CD4-positive, alpha-beta memory T cell (primary cell): ENCODE measurements at regions not wholly inside any gene's neighbourhood (a gene's known extent, or its start where the extent isn't known, plus 50 kb on each side); places are given as distances from the start of the nearest gene placed in this dataset.

ENCODE experiments used
- CTCF ChIA-PET: fragments of 350-600 bp; sonication (Branson Sonifier 250); formaldehyde crosslinking; loops from one replicate; lab custom pipeline; 2021; ENCODE audit warnings: inconsistent platforms; ENCODE audit not compliant: partially characterized antibody; lab: Charles Lee
- POLR2A ChIA-PET: fragments of 350-600 bp; sonication (Branson Sonifier 250); formaldehyde crosslinking; loops from one replicate; lab custom pipeline; 2021; ENCODE audit not compliant: partially characterized antibody; lab: Charles Lee
- DNase-seq, 5 donors: peaks; one replicate each; pipeline versions ENCODE4 v3.0.0 to v3.0.0-alpha.2; 2020 to 2022; ENCODE audit warnings: mixed read lengths in 1 of 5
- H3K27ac ChIP-seq: one replicate; pipeline ENCODE4 v1.7.0; 2013; ENCODE audit warnings: low read depth, low read length
- H3K27me3 ChIP-seq: 2 replicates; pipeline ENCODE4 v1.7.0; 2013; ENCODE audit warnings: mild to moderate bottlenecking, low read length, moderate library complexity; ENCODE audit not compliant: insufficient read depth
- H3K36me3 ChIP-seq: 2 replicates; pipeline ENCODE4 v1.7.0; 2013; ENCODE audit warnings: mild to moderate bottlenecking, low read length, moderate library complexity; ENCODE audit not compliant: insufficient read depth
- H3K4me1 ChIP-seq: 2 replicates; pipeline ENCODE4 v1.7.0; 2013; ENCODE audit warnings: mild to moderate bottlenecking, low read length, moderate library complexity; ENCODE audit not compliant: insufficient read depth
- H3K4me3 ChIP-seq, 2 donors: one replicate each; pipeline ENCODE4 v1.7.0; 2013; ENCODE audit warnings: low read length in 2 of 2, mild to moderate bottlenecking in 1 of 2
- H3K9me3 ChIP-seq, 2 donors: one replicate each; pipeline ENCODE4 v1.7.0; 2013; ENCODE audit warnings: low read length in 2 of 2, control low read depth in 1 of 2; ENCODE audit not compliant: control insufficient read depth in 1 of 2
- H3K27ac Mint-ChIP-seq, 7 donors: one replicate each; pipeline ENCODE4 v1.8.0; 2020 to 2021; ENCODE audit warnings: mixed read lengths in 7 of 7, mild to moderate bottlenecking in 6 of 7, inconsistent platforms in 3 of 7, moderate library complexity in 3 of 7
- H3K27me3 Mint-ChIP-seq, 2 donors: one replicate each; pipeline ENCODE4 v1.8.0; 2020 to 2021; ENCODE audit warnings: mixed read lengths in 2 of 2
- H3K36me3 Mint-ChIP-seq, 2 donors: one replicate each; pipeline ENCODE4 v1.8.0; 2020 to 2021; ENCODE audit warnings: mixed read lengths in 2 of 2, inconsistent platforms in 1 of 2, mild to moderate bottlenecking in 1 of 2
- H3K4me1 Mint-ChIP-seq, 4 donors: one replicate each; pipeline ENCODE4 v1.8.0; 2020 to 2021; ENCODE audit warnings: mixed read lengths in 4 of 4, mild to moderate bottlenecking in 1 of 4
- H3K4me3 Mint-ChIP-seq, 8 donors: one replicate each; pipeline ENCODE4 v1.8.0; 2020 to 2021; ENCODE audit warnings: mixed read lengths in 8 of 8, mild to moderate bottlenecking in 7 of 8, moderate library complexity in 6 of 8, inconsistent platforms in 3 of 8
- H3K9me3 Mint-ChIP-seq, 8 donors: one replicate each; pipeline ENCODE4 v1.8.0; 2020 to 2021; ENCODE audit warnings: mixed read lengths in 8 of 8, mild to moderate bottlenecking in 5 of 8, inconsistent platforms in 3 of 8, moderate library complexity in 1 of 8
- intact Hi-C: fragments of 100-400 bp; cut with micrococcal nuclease; formaldehyde crosslinking; loops from one replicate; pipeline ENCODE4 v1.15.1; 2023

GRCh38 chr14:44165286-44165685 lies 341.8 kb downstream of the FSCB start:
- CTCF ChIA-PET: no interaction called here
- H3K36me3 Mint-ChIP-seq: no peaks in the 10 kb centered on the region

DNA sequence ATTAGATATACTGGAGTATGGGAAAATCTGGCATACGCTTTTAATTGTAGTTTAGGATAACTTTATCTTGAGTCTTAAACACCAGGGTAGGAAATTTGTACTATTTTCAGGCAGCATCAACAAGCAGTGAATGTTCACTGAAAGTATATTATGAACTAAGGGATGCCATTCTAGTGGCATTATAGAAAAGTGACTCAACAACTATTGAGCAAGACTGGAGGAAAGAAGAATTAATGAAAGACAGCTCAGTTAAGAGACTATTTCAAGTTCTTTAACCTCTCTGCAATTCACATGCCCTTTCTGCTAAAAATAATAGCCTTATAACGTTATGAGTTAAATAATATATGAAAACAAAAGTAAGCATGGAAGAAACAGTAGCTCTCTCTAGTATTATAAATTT lies 343.1 kb downstream of the FSCB start:
- ChIA-PET POLR2A (no interaction called here), CTCF (no interaction called here)

More at GRCh38 chr14:44165286-44165685, 341.8 kb downstream of the FSCB start:
- H3K27ac ChIP-seq: no peak overlapping the region
- no peaks in the 10 kb centered on the region for H3K36me3 ChIP-seq
- DNase-seq: no peak
- no peaks in the 10 kb centered on the region for H3K4me1 ChIP-seq
- H3K4me1 Mint-ChIP-seq: no peaks in the 10 kb centered on the region
- H3K27me3 ChIP-seq: no peaks in the 10 kb centered on the region
- H3K27me3 Mint-ChIP-seq: no peaks in the 10 kb centered on the region
- no peaks in the 10 kb centered on the region for H3K9me3 ChIP-seq
- no peak overlapping the region for H3K4me3 Mint-ChIP-seq
- no peak overlapping the region for H3K4me3 ChIP-seq
- intact Hi-C loops: no loop called here
- peaks cover 0 to 6% (median 4%) of the 10 kb centered on the region in 8 donors for H3K9me3 Mint-ChIP-seq
- POLR2A ChIA-PET: no interaction called here
- H3K27ac Mint-ChIP-seq: no peak overlapping the region

DNA sequence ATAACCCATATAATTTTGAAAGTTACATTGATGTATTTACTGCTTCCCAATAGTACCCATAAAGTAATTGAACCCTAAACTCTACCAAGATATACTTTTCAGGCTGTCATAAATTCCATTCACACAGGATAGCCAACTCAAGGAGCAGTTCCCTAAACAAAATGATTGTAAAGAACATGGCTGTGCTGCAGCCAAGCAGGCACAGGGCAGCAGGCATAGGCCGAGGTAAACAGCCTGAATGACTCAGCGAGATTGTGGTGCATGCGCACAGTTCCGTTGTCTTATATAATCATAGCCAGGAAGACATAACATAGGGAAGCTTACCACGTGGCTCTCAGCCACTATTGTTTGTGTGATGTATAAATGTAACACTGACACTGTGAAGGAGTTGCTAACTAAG lies 344.9 kb downstream of the FSCB start:
- ChIA-PET POLR2A (no interaction called here), CTCF (interaction anchor here (1.0 kb wide), 1 partner anchor 8 kb away, joined by 4 read pairs; no protein-coding TSS in a partner anchor)
- no peaks in the 10 kb centered on the region for H3K27me3 Mint-ChIP-seq
- H3K36me3 Mint-ChIP-seq: no peaks in the 10 kb centered on the region
- Histone ChIP-seq H3K4me1 (no peaks in the 10 kb centered on the region), H3K4me3 (no peak overlapping the region), H3K27ac (no peak overlapping the region), H3K36me3 (no peaks in the 10 kb centered on the region), H3K27me3 (no peaks in the 10 kb centered on the region), H3K9me3 (no peaks in the 10 kb centered on the region)
- DNase-seq: no peak
- H3K9me3 Mint-ChIP-seq: peaks cover 0 to 13% (median 5%) of the 10 kb centered on the region in 8 donors
- intact Hi-C loops: no loop called here
- H3K4me1 Mint-ChIP-seq: no peaks in the 10 kb centered on the region
- H3K4me3 Mint-ChIP-seq: no peak overlapping the region
- H3K27ac Mint-ChIP-seq: no peak overlapping the region

More for the DNA sequence above, 343.1 kb downstream of the FSCB start:
- Histone ChIP-seq H3K4me1 (no peaks in the 10 kb centered on the region), H3K4me3 (no peak overlapping the region), H3K9me3 (no peaks in the 10 kb centered on the region), H3K36me3 (no peaks in the 10 kb centered on the region), H3K27me3 (no peaks in the 10 kb centered on the region), H3K27ac (no peak overlapping the region)
- H3K27me3 Mint-ChIP-seq: no peaks in the 10 kb centered on the region
- H3K9me3 Mint-ChIP-seq: peaks cover 0 to 6% (median 3%) of the 10 kb centered on the region in 8 donors
- H3K36me3 Mint-ChIP-seq: no peaks in the 10 kb centered on the region
- no peak for DNase-seq
- H3K27ac Mint-ChIP-seq: no peak overlapping the region
- H3K4me1 Mint-ChIP-seq: no peaks in the 10 kb centered on the region
- H3K4me3 Mint-ChIP-seq: no peak overlapping the region
- intact Hi-C loops: no loop called here

DNA sequence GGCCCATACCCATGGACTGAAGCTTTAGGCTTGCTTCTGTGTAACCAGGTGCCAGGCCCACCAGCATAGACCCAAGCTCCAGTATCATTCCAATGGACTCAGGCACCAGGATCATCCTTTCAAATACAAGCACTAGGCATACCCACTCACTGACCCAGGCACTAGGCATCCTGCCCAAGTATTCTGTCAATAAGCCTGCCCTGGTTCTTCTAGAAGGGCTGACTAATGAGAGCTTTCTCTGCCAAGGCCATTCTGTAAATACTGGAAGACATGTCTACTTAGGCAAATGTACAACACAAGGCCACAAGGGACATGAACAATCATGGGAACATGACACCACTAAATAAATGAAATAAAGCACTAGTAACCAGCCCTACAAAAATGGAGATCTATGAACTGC lies 352.2 kb downstream of the FSCB start:
- POLR2A ChIA-PET: no interaction called here

GRCh38 chr14:44154446-44154845 lies 352.6 kb downstream of the FSCB start:
- ChIA-PET POLR2A (no interaction called here), CTCF (no interaction called here)
- Mint-ChIP-seq H3K4me1 (no peaks in the 10 kb centered on the region), H3K27ac (no peak overlapping the region), H3K27me3 (no peaks in the 10 kb centered on the region), H3K4me3 (no peak overlapping the region), H3K36me3 (no peaks in the 10 kb centered on the region), H3K9me3 (peaks cover 0 to 25% (median 11%) of the 10 kb centered on the region in 8 donors)
- Histone ChIP-seq H3K27me3 (no peaks in the 10 kb centered on the region), H3K4me3 (no peak overlapping the region), H3K4me1 (no peaks in the 10 kb centered on the region), H3K27ac (no peak overlapping the region), H3K9me3 (peaks cover 0 to 8% of the 10 kb centered on the region in 2 donors), H3K36me3 (no peaks in the 10 kb centered on the region)
- no peak for DNase-seq
- intact Hi-C loops: no loop called here

More for the DNA sequence above, 352.2 kb downstream of the FSCB start:
- no peak overlapping the region for H3K27ac ChIP-seq
- H3K9me3 Mint-ChIP-seq: peaks cover 0 to 25% (median 11%) of the 10 kb centered on the region in 8 donors
- no peaks in the 10 kb centered on the region for H3K36me3 ChIP-seq
- no peaks in the 10 kb centered on the region for H3K27me3 Mint-ChIP-seq
- CTCF ChIA-PET: no interaction called here
- no peaks in the 10 kb centered on the region for H3K36me3 Mint-ChIP-seq
- H3K9me3 ChIP-seq: peaks cover 0 to 8% of the 10 kb centered on the region in 2 donors
- H3K4me1 Mint-ChIP-seq: no peaks in the 10 kb centered on the region
- no peaks in the 10 kb centered on the region for H3K27me3 ChIP-seq
- no peak overlapping the region for H3K4me3 Mint-ChIP-seq
- intact Hi-C loops: no loop called here
- H3K27ac Mint-ChIP-seq: no peak overlapping the region
- DNase-seq: no peak
- H3K4me3 ChIP-seq: no peak overlapping the region
- no peaks in the 10 kb centered on the region for H3K4me1 ChIP-seq

DNA sequence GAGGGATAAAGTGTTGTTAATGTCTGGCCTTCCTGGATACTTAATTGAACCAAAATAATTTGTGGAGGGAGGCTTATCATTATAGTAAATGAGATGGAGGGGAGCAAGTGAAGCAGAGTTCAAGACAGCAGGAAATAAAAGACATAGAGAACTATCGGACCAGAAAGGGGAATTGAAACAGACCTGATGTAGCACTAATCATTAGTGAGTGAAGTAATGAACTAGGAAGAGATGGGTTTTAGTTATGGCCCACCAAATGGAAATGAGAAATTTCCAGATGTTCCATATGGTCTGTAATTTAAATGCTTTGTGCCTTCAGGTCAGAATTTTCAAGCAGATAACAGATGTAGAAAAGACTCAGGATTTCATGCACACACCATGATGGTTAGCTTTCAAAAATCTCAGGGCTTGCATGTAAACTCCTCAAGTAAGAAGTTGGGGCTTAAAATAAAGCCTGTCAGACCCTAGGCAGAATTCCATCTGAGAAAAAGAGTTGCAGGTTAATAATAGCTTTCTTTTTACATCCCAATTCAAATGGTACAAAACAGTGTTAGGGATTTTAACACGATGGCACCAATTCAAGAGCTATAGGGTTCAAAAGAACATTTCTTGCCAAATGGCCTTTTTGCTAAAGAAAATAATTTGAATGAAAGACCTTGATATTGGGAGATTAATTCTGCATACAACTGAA lies 355.8 kb downstream of the FSCB start:
- no peaks in the 10 kb centered on the region for H3K4me1 ChIP-seq
- Mint-ChIP-seq H3K27ac (no peak overlapping the region), H3K4me3 (no peak overlapping the region), H3K4me1 (no peaks in the 10 kb centered on the region), H3K9me3 (peaks cover 0 to 15% (median 7%) of the 10 kb centered on the region in 8 donors), H3K36me3 (no peaks in the 10 kb centered on the region), H3K27me3 (no peaks in the 10 kb centered on the region)
- CTCF ChIA-PET: no interaction called here
- H3K9me3 ChIP-seq: peaks cover 0 to 8% of the 10 kb centered on the region in 2 donors
- no peak overlapping the region for H3K4me3 ChIP-seq
- POLR2A ChIA-PET: no interaction called here
- H3K27me3 ChIP-seq: no peaks in the 10 kb centered on the region
- intact Hi-C loops: no loop called here
- no peak for DNase-seq
- H3K36me3 ChIP-seq: no peaks in the 10 kb centered on the region
- no peak overlapping the region for H3K27ac ChIP-seq

- Histone ChIP-seq H3K9me3 (peaks cover 0 to 4% of the 10 kb centered on the region in 2 donors), H3K27me3 (no peaks in the 10 kb centered on the region), H3K4me1 (no peaks in the 10 kb centered on the region), H3K36me3 (no peaks in the 10 kb centered on the region), H3K27ac (no peak overlapping the region), H3K4me3 (no peak overlapping the region)
- Mint-ChIP-seq H3K27ac (no peak overlapping the region), H3K36me3 (no peaks in the 10 kb centered on the region), H3K27me3 (no peaks in the 10 kb centered on the region), H3K9me3 (peaks cover 0 to 12% (median 6%) of the 10 kb centered on the region in 8 donors), H3K4me3 (no peak overlapping the region), H3K4me1 (no peaks in the 10 kb centered on the region)
- no peak for DNase-seq
- POLR2A ChIA-PET: no interaction called here
- CTCF ChIA-PET: no interaction called here
- intact Hi-C loops: no loop called here
Observed at GRCh38 chr14:44149597-44149996, 357.5 kb downstream of the FSCB start.
